Stimulated activated CD4-positive, alpha-beta T cell treated with anti-CD3 and anti-CD28 coated beads, TNF-alpha, amount 100 ng/mL, for 1 hour (primary cell): ENCODE measurements at regions not wholly inside any gene's neighbourhood (a gene's known extent, or its start where the extent isn't known, plus 50 kb on each side); places are given as distances from the start of the nearest gene placed in this dataset.
"Not testable (repeated sequence)": the region's sequence is repeated elsewhere in the genome, so short reads cannot be mapped to it uniquely, and the experiment has no call there.

Experiments
- DNase-seq, 3 donors: peaks; one replicate each; pipeline ENCODE4 v3.0.0-alpha.2; 2020; ENCODE audit warnings: low read depth in 3 of 3, low spot score in 1 of 3

GRCh38 chr7:10533429-10533828 lies 440.2 kb upstream of the PHF14 start:
- not testable (repeated sequence) for DNase-seq

GRCh38 chr7:10536561-10536960 lies 437.1 kb upstream of the PHF14 start:
- DNase-seq: no peak

- DNase-seq: no peak
Measured at GRCh38 chr7:10537764-10538163, 435.9 kb upstream of the PHF14 start.

GRCh38 chr7:10557375-10557774 lies 416.3 kb upstream of the PHF14 start:
- DNase-seq: no peak

GRCh38 chr7:10560497-10560896 lies 413.2 kb upstream of the PHF14 start:
- DNase-seq: no peak

- no peak for DNase-seq
Measured at GRCh38 chr7:10568891-10569290, 404.8 kb upstream of the PHF14 start.

GRCh38 chr7:10571759-10572158 lies 401.9 kb upstream of the PHF14 start:
- DNase-seq: no peak

GRCh38 chr7:10577866-10578374 lies 395.8 kb upstream of the PHF14 start:
- DNase-seq: no peak

GRCh38 chr7:10579561-10579960 lies 394.1 kb upstream of the PHF14 start:
- DNase-seq: no peak

GRCh38 chr7:10584886-10585285 lies 388.8 kb upstream of the PHF14 start:
- DNase-seq: no peak

- DNase-seq: no peak
Measured at GRCh38 chr7:10588084-10588483, 385.6 kb upstream of the PHF14 start.

GRCh38 chr7:10592604-10593003 lies 381.1 kb upstream of the PHF14 start:
- no peak for DNase-seq

GRCh38 chr7:10593080-10593479 lies 380.6 kb upstream of the PHF14 start:
- DNase-seq: no peak

- no peak for DNase-seq
Measured at GRCh38 chr7:10596827-10597226, 376.8 kb upstream of the PHF14 start.

- DNase-seq: no peak
Measured at GRCh38 chr7:10604128-10604527, 369.5 kb upstream of the PHF14 start.

- no peak for DNase-seq
Measured at GRCh38 chr7:10612950-10613349, 360.7 kb upstream of the PHF14 start.

- no peak for DNase-seq
Measured at GRCh38 chr7:10618953-10619352, 354.7 kb upstream of the PHF14 start.

GRCh38 chr7:10632712-10633111 lies 341.0 kb upstream of the PHF14 start:
- no peak for DNase-seq

- no peak for DNase-seq
Measured at GRCh38 chr7:10634239-10634638, 339.4 kb upstream of the PHF14 start.

GRCh38 chr7:10637991-10638390 lies 335.7 kb upstream of the PHF14 start:
- no peak for DNase-seq

- no peak for DNase-seq
Measured at GRCh38 chr7:10643545-10643944, 330.1 kb upstream of the PHF14 start.

- DNase-seq: no peak
Measured at GRCh38 chr7:10644849-10645248, 328.8 kb upstream of the PHF14 start.

GRCh38 chr7:10646194-10646593 lies 327.5 kb upstream of the PHF14 start:
- DNase-seq: no peak

GRCh38 chr7:10648289-10648688 lies 325.4 kb upstream of the PHF14 start:
- DNase-seq: no peak
